SU-DHL-6 (cell line): ENCODE measurements at regions not wholly inside any gene's neighbourhood (a gene's known extent, or its start where the extent isn't known, plus 50 kb on each side); places are given as distances from the start of the nearest gene placed in this dataset.
"Not testable (repeated sequence)": the region's sequence is repeated elsewhere in the genome, so short reads cannot be mapped to it uniquely, and the experiment has no call there.

Experiments used
- H2AFZ ChIP-seq: fragments of 200-600 bp; sonication (generic); 2 replicates; pipeline ENCODE4 v1.6.1; 2014; ENCODE audit warnings: low read depth, mild to moderate bottlenecking, moderate library complexity, mixed read lengths, antibody characterized with exemption, low read length; ENCODE audit not compliant: severe bottlenecking
- H3F3A ChIP-seq: fragments of 200-600 bp; shearing (Covaris generic); 2 replicates; pipeline ENCODE4 v1.6.0; 2016; ENCODE audit warnings: antibody characterized with exemption, mild to moderate bottlenecking; ENCODE audit not compliant: insufficient read depth
- H3K27ac ChIP-seq: fragments of 200-600 bp; sonication (generic); 2 replicates; pipeline ENCODE4 v1.5.1; 2016; ENCODE audit warnings: low read depth, mild to moderate bottlenecking, low read length, moderate library complexity, mixed read lengths
- H3K27me3 ChIP-seq: fragments of 200-600 bp; sonication (generic), shearing (Covaris generic); 2 replicates; pipeline ENCODE4 v1.6.0; 2014; ENCODE audit warnings: mild to moderate bottlenecking, low read length
- H3K36me3 ChIP-seq: fragments of 200-600 bp; sonication (generic); 2 replicates; pipeline ENCODE4 v1.6.1; 2014; ENCODE audit warnings: mild to moderate bottlenecking, low read length, mixed read lengths
- H3K4me2 ChIP-seq: fragments of 300-600, 200-600 bp; shearing (Covaris generic), sonication (generic); 2 replicates; pipeline ENCODE4 v1.6.0; 2014; ENCODE audit warnings: low read length, low read depth, mild to moderate bottlenecking; ENCODE audit not compliant: poor library complexity, severe bottlenecking
- H3K4me3 ChIP-seq: fragments of 200-600 bp; sonication (generic); 2 replicates; pipeline ENCODE4 v1.5.1; 2014; ENCODE audit warnings: antibody characterized with exemption, low read length, mild to moderate bottlenecking, mixed read lengths; ENCODE audit not compliant: insufficient read depth, poor library complexity, severe bottlenecking
- H3K79me2 ChIP-seq: fragments of 200-600 bp; sonication (generic); 2 replicates; pipeline ENCODE4 v1.6.1; 2014; ENCODE audit warnings: mild to moderate bottlenecking, low read length, moderate library complexity; ENCODE audit not compliant: insufficient read depth
- H3K9ac ChIP-seq: fragments of 200-600 bp; sonication (generic); 2 replicates; pipeline ENCODE4 v1.7.0; 2014; ENCODE audit warnings: mild to moderate bottlenecking, low read length
- H3K9me2 ChIP-seq: fragments of 200-600 bp; sonication (generic); replicated peaks from 2 replicates; pipeline ENCODE4 v1.6.1; 2014; ENCODE audit warnings: low read length; ENCODE audit not compliant: insufficient read depth
- H3K9me3 ChIP-seq: fragments of 200-600 bp; sonication (generic); 2 replicates; pipeline ENCODE4 v1.6.1; 2014; ENCODE audit warnings: low read length, mixed read lengths; ENCODE audit not compliant: insufficient read depth
- H4K20me1 ChIP-seq: fragments of 200-600 bp; sonication (generic); 2 replicates; pipeline ENCODE4 v1.6.1; 2014; ENCODE audit warnings: low read depth, mild to moderate bottlenecking, antibody characterized with exemption, low read length, moderate library complexity, mixed read lengths
- EZH2phosphoT487 ChIP-seq: fragments of 200-600 bp; sonication (generic), shearing (Covaris generic); conservative IDR thresholded peaks from 2 replicates; pipeline ENCODE4 v1.6.1; 2018; ENCODE audit warnings: mild to moderate bottlenecking, antibody characterized with exemption, low read length, moderate library complexity, mixed read lengths
- TF ChIP-seq, protein P1 (sequence below): fragments of 200-600 bp; sonication (generic); IDR thresholded peaks from one replicate; pipeline ENCODE4 v1.5.1; 2017; ENCODE audit warnings: antibody characterized with exemption, mild to moderate bottlenecking, low read length, moderate library complexity; ENCODE audit not compliant: insufficient read depth, poor library complexity, severe bottlenecking

DNA sequence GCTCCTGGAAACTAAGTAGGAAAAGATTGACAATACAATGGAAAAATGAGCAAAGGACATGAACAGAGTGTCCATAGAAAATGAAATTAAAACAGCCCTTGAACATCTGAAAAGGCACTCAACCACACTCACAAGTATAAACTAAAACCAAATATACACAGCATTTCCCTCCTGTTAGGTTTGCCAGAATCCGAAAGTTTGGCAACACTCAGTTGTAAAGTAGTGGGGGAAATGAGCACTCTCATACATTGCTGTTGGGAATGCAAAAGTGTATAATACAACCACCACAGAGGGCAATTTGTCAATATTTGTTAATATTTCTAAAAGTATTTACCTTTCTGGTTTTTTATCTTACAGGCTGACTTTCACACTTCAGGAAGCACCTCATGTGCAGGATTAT is 84.2 kb upstream of the TMEM164 start:
- Histone ChIP-seq H4K20me1 (no peaks in the 10 kb centered on the region), H3K79me2 (no peaks in the 10 kb centered on the region), H2AFZ (no peak overlapping the region), H3K4me2 (no peak overlapping the region), H3K9me3 (no peaks in the 10 kb centered on the region), H3K27me3 (no peaks in the 10 kb centered on the region), H3K36me3 (no peaks in the 10 kb centered on the region), H3F3A (no peaks in the 10 kb centered on the region), H3K9ac (no peak overlapping the region), H3K4me3 (no peak overlapping the region), H3K27ac (no peak overlapping the region), H3K9me2 (no peaks in the 10 kb centered on the region)
- TF ChIP-seq, protein P1, sequence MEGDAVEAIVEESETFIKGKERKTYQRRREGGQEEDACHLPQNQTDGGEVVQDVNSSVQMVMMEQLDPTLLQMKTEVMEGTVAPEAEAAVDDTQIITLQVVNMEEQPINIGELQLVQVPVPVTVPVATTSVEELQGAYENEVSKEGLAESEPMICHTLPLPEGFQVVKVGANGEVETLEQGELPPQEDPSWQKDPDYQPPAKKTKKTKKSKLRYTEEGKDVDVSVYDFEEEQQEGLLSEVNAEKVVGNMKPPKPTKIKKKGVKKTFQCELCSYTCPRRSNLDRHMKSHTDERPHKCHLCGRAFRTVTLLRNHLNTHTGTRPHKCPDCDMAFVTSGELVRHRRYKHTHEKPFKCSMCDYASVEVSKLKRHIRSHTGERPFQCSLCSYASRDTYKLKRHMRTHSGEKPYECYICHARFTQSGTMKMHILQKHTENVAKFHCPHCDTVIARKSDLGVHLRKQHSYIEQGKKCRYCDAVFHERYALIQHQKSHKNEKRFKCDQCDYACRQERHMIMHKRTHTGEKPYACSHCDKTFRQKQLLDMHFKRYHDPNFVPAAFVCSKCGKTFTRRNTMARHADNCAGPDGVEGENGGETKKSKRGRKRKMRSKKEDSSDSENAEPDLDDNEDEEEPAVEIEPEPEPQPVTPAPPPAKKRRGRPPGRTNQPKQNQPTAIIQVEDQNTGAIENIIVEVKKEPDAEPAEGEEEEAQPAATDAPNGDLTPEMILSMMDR, result no peak
- TF ChIP-seq EZH2phosphoT487, result no peak

DNA sequence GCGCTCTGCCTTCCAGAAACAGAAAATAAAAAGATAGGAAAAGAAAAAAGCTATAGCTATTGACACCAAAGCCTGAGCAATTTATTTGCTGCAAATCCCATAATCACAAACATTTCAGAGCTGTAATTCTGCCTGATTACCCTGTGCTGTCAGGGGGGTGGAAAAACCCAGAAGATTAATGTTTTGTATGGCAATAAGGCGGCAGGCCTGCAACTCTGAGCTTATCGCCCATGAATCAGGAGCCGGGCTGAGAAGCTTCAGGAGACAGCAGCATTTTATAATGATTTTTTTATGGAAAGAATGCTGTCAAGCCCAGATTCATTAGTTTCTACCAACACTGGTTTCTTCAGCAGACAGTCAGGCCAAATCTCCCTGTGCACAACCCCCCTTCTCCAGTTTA is 82.6 kb upstream of the TMEM164 start:
- Histone ChIP-seq H3K79me2 (no peaks in the 10 kb centered on the region), H3K9me2 (no peaks in the 10 kb centered on the region), H4K20me1 (no peaks in the 10 kb centered on the region), H3K27me3 (no peaks in the 10 kb centered on the region), H3K36me3 (no peaks in the 10 kb centered on the region), H3F3A (no peaks in the 10 kb centered on the region), H3K9me3 (no peaks in the 10 kb centered on the region), H3K9ac (no peak overlapping the region), H2AFZ (no peak overlapping the region), H3K27ac (no peak overlapping the region), H3K4me3 (no peak overlapping the region), H3K4me2 (no peak overlapping the region)
- TF ChIP-seq, protein P1, result no peak
- TF ChIP-seq EZH2phosphoT487, result no peak

DNA sequence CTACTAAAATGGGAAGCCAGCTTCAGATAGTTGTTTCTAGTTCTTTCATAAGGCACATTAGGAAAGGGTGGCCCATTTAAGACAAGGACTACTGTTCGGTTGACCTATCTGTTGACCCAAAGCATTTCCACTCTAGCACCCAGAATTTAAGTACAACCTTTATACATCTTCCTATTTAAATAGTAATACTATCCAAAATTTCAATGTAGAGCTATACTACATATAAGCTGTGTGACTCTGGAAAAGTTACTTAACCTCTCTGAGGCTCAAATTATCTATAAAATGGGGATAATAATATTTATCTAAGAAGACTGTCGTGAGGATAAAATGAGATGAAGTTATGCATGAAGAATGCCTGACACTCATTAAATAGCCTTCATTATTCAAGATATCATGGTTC is 82.0 kb upstream of the TMEM164 start:
- Histone ChIP-seq H3K9me3 (no peaks in the 10 kb centered on the region), H3K9me2 (no peaks in the 10 kb centered on the region), H3K4me3 (no peak overlapping the region), H3K79me2 (no peaks in the 10 kb centered on the region), H3K36me3 (no peaks in the 10 kb centered on the region), H3K27me3 (no peaks in the 10 kb centered on the region), H3K27ac (no peak overlapping the region), H3K9ac (no peak overlapping the region), H3K4me2 (no peak overlapping the region), H2AFZ (no peak overlapping the region), H3F3A (no peaks in the 10 kb centered on the region), H4K20me1 (no peaks in the 10 kb centered on the region)
- no peak for TF ChIP-seq EZH2phosphoT487
- TF ChIP-seq, protein P1, result no peak

DNA sequence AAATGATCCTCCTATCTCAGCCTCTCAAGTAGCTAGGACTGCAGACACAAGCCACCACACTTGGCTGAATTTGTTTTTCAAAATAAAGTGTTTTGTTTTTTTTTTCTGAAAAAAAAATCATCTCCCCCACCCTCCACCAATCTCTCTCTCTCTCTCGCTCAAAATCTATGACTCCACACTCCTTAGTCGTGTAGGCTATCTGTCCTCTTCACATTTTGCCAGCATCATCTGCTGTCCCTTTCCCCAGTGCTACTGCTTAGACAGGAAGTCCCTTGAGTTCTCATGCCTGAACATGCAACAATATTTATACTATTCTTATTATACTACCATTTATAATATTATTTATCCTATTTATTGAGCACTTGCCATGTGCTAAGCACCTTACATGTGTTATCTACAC is 80.7 kb upstream of the TMEM164 start:
- H3F3A ChIP-seq, result no peaks in the 10 kb centered on the region
- H3K36me3 ChIP-seq, result no peaks in the 10 kb centered on the region
- H2AFZ ChIP-seq, result no peak overlapping the region
- no peak overlapping the region for H3K4me3 ChIP-seq
- H3K27ac ChIP-seq, result no peak overlapping the region
- H4K20me1 ChIP-seq, result no peaks in the 10 kb centered on the region
- no peaks in the 10 kb centered on the region for H3K79me2 ChIP-seq
- H3K9ac ChIP-seq, result no peak overlapping the region
- no peaks in the 10 kb centered on the region for H3K27me3 ChIP-seq
- H3K4me2 ChIP-seq, result no peak overlapping the region
- no peaks in the 10 kb centered on the region for H3K9me3 ChIP-seq
- no peaks in the 10 kb centered on the region for H3K9me2 ChIP-seq
- TF ChIP-seq, protein P1, result no peak
- TF ChIP-seq EZH2phosphoT487, result no peak

DNA sequence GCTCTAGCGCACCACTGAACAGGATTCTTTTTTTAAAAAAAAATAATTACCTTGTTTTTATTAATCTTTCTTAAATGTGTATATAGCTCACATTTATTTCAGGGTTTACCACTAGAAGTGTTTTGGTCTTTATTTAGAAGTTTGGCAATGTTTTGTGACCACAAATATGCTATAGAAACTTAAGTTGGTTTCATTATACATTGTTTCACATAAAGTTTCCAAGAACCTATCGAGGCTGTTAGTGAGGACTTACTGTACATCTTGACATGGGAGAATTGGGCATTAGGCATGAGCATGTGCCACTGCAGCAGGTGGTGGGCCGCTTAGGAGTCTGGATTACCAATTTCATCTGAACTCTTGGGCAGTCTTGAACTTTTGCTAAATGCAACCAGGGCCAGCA is 77.9 kb upstream of the TMEM164 start:
- H3K4me2 ChIP-seq, H3K9me2 ChIP-seq, H2AFZ ChIP-seq, H3K36me3 ChIP-seq, H3K27ac ChIP-seq, H3K27me3 ChIP-seq, H3K9ac ChIP-seq, H4K20me1 ChIP-seq, H3K79me2 ChIP-seq, H3F3A ChIP-seq, H3K9me3 ChIP-seq, H3K4me3 ChIP-seq: not testable (repeated sequence)
